ENCODE measurements at regions not wholly inside any gene's neighbourhood (a gene's known extent, or its start where the extent isn't known, plus 50 kb on each side); places are given as distances from the start of the nearest gene placed in this dataset.

DNA sequence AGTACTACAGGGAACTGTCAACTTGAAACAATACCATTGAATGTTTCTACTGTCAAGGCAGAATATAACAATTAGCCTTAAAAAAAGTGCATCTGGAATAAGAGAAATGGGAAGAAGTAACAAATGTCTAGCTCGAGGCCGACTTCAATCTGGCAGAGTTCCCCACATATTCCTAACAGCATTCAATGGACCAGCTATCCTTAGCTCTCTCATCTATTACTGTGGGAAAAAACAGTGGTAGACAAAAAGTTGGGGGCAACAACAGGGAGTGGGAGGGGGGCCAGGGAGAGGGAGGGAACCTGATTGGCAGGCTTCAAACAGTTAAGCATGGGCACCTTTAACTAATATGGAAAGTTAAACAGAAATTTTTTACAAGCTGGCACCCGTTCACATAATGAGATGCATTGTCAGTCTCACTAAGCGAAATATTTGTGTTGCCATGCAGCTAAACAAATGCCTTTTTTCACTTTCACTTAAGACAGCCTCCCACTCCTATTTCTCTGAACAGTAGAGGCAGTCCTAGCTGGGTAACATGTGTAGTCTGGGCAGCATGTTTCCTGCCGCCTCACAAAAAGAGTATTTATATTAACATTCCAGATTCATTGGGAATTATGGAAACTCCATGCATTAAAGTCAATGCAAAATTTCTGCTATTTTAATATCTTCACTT lies 62.2 kb upstream of the SOX6 start:
- Histone ChIP-seq H3K9me3 (ENCODE audit: control insufficient read depth, low read length) (no peaks in the 10 kb centered on the region), H3K14ac (ENCODE audit: low read length in 2 of 2) (no peak overlapping the region), H3K4me1 (ENCODE audit: control insufficient read depth, insufficient read depth, low read depth, low read length) (no peaks in the 10 kb centered on the region), H3K79me1 (replicated peaks; ENCODE audit: low read length, poor library complexity, severe bottlenecking) (no peaks in the 10 kb centered on the region), H2BK12ac (ENCODE audit: low read length in 2 of 2) (no peak overlapping the region), H3K18ac (ENCODE audit: low read depth in 1 of 2, low read length in 2 of 2) (peak overlapping the region in 1 of 2 experiments; percentile 11), H2BK15ac (ENCODE audit: low read depth, poor library complexity, severe bottlenecking) (no peak overlapping the region), H2AK5ac (ENCODE audit: low read length, severe bottlenecking) (no peak overlapping the region), H3K23ac (ENCODE audit: low read length in 2 of 2) (no peak overlapping the region), H4K8ac (ENCODE audit: low read length) (no peak overlapping the region), H3K27me3 (ENCODE audit: control insufficient read depth in 1 of 2, insufficient read depth in 1 of 2, low read length in 2 of 2) (no peaks in the 10 kb centered on the region), H2AFZ (ENCODE audit: low read depth, low read length) (no peak overlapping the region), H3K4me3 (ENCODE audit: insufficient read depth in 1 of 2, low read depth in 1 of 2, low read length in 2 of 2) (no peak overlapping the region), H2BK5ac (ENCODE audit: low read depth, low read length, poor library complexity, severe bottlenecking) (no peak overlapping the region), H3K4me2 (ENCODE audit: low read length, poor library complexity, severe bottlenecking) (no peak overlapping the region), H3K9ac (ENCODE audit: low read length) (no peak overlapping the region), H4K91ac (ENCODE audit: low read length) (no peak overlapping the region), H3K27ac (ENCODE audit: low read length, poor library complexity, severe bottlenecking) (no peak overlapping the region), H2BK120ac (ENCODE audit: low read depth, low read length) (no peak overlapping the region), H3K4ac (ENCODE audit: low read depth in 1 of 2, low read length in 2 of 2) (no peak overlapping the region), H3K36me3 (ENCODE audit: control insufficient read depth in 1 of 2, insufficient read depth in 2 of 2, low read depth in 1 of 2, low read length in 2 of 2) (no peaks in the 10 kb centered on the region)
- WGBS = 100% methylated on average over 5 of the region's 5 CpGs
- DNase-seq = no peak

DNA sequence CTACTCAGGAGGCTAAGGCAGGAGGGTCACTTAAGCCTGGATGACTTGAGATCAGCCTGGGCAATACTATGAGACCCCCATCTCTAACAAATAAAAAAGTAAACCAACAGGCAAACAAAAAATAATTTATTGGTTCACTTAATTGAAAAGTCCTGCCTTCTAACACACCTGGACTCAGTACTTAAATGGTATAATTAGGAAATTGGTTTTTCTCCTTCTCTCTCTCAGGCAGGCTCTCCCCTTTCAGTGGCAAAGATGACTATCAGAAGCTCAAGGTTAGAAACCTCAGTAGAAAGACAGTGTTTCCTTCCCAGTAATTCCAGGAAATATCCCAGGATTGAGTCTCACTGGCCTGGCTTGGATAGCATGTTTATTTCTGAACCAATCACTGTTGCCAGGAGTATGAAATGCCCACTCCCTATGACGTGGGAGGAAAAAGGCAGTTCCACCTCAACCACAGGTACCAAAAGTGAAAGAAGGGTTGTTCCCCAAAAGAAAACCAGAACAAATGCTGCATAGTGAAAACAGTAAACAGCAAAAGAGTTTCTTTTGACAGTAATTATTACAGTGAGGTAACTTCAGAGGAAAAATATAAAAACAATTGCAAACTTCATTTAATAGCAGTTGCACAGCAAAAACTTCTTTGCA lies 56.3 kb upstream of the SOX6 start:
- H3K4me3 ChIP-seq (ENCODE audit: insufficient read depth in 1 of 2, low read depth in 1 of 2, low read length in 2 of 2) = no peak overlapping the region
- H3K14ac ChIP-seq (ENCODE audit: low read length in 2 of 2) = no peak overlapping the region
- 80% methylated on average over 1 of the region's 1 CpG for WGBS
- H3K27ac ChIP-seq (ENCODE audit: low read length, poor library complexity, severe bottlenecking) = no peak overlapping the region
- H2BK12ac ChIP-seq (ENCODE audit: low read length in 2 of 2) = no peak overlapping the region
- H3K18ac ChIP-seq (ENCODE audit: low read depth in 1 of 2, low read length in 2 of 2) = no peak overlapping the region
- no peak overlapping the region for H3K9ac ChIP-seq (ENCODE audit: low read length)
- H3K79me1 ChIP-seq (replicated peaks; ENCODE audit: low read length, poor library complexity, severe bottlenecking) = no peaks in the 10 kb centered on the region
- no peak overlapping the region for H2BK15ac ChIP-seq (ENCODE audit: low read depth, poor library complexity, severe bottlenecking)
- no peak for DNase-seq
- H3K23ac ChIP-seq (ENCODE audit: low read length in 2 of 2) = no peak overlapping the region
- no peak overlapping the region for H2AFZ ChIP-seq (ENCODE audit: low read depth, low read length)
- H3K4ac ChIP-seq (ENCODE audit: low read depth in 1 of 2, low read length in 2 of 2) = no peak overlapping the region
- H2BK120ac ChIP-seq (ENCODE audit: low read depth, low read length) = no peak overlapping the region
- H3K27me3 ChIP-seq (ENCODE audit: control insufficient read depth in 1 of 2, insufficient read depth in 1 of 2, low read length in 2 of 2) = no peaks in the 10 kb centered on the region
- H3K4me1 ChIP-seq (ENCODE audit: control insufficient read depth, insufficient read depth, low read depth, low read length) = peaks cover 3% of the 10 kb centered on the region
- H3K9me3 ChIP-seq (ENCODE audit: control insufficient read depth, low read length) = no peaks in the 10 kb centered on the region
- H3K4me2 ChIP-seq (ENCODE audit: low read length, poor library complexity, severe bottlenecking) = no peak overlapping the region
- H4K8ac ChIP-seq (ENCODE audit: low read length) = no peak overlapping the region
- H3K36me3 ChIP-seq (ENCODE audit: control insufficient read depth in 1 of 2, insufficient read depth in 2 of 2, low read depth in 1 of 2, low read length in 2 of 2) = no peaks in the 10 kb centered on the region
- no peak overlapping the region for H2BK5ac ChIP-seq (ENCODE audit: low read depth, low read length, poor library complexity, severe bottlenecking)
- H2AK5ac ChIP-seq (ENCODE audit: low read length, severe bottlenecking) = no peak overlapping the region
- H4K91ac ChIP-seq (ENCODE audit: low read length) = no peak overlapping the region

DNA sequence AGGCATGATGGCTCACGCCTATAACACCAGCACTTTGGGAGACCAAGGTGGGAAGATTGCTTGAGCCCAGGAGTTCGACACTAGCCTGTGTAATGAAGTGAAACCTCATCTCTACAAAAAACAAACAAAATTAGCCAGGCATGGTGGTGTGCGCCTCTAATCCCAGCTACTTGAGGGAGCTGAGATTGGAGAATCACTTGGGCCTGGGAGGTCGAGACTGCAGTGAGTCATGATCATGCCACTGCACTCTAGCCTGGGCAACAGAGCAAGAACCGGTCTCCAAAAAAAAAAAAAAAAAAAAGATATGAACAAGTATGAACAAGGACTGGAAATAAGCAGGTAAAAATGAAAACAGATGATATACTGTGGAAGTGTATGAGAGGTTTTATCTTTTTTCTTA lies 54.1 kb upstream of the SOX6 start:
- Histone ChIP-seq H3K9ac (ENCODE audit: low read length) (no peak overlapping the region), H2AFZ (ENCODE audit: low read depth, low read length) (no peak overlapping the region), H3K4me3 (ENCODE audit: insufficient read depth in 1 of 2, low read depth in 1 of 2, low read length in 2 of 2) (no peak overlapping the region), H3K4ac (ENCODE audit: low read depth in 1 of 2, low read length in 2 of 2) (no peak overlapping the region), H2BK120ac (ENCODE audit: low read depth, low read length) (no peak overlapping the region), H2BK15ac (ENCODE audit: low read depth, poor library complexity, severe bottlenecking) (no peak overlapping the region), H3K9me3 (ENCODE audit: control insufficient read depth, low read length) (no peaks in the 10 kb centered on the region), H3K27ac (ENCODE audit: low read length, poor library complexity, severe bottlenecking) (peak overlapping the region; percentile 16), H3K4me1 (ENCODE audit: control insufficient read depth, insufficient read depth, low read depth, low read length) (peaks cover 3% of the 10 kb centered on the region), H2BK5ac (ENCODE audit: low read depth, low read length, poor library complexity, severe bottlenecking) (no peak overlapping the region), H3K36me3 (ENCODE audit: control insufficient read depth in 1 of 2, insufficient read depth in 2 of 2, low read depth in 1 of 2, low read length in 2 of 2) (no peaks in the 10 kb centered on the region), H3K23ac (ENCODE audit: low read length in 2 of 2) (no peak overlapping the region), H2BK12ac (ENCODE audit: low read length in 2 of 2) (no peak overlapping the region), H3K79me1 (replicated peaks; ENCODE audit: low read length, poor library complexity, severe bottlenecking) (no peaks in the 10 kb centered on the region), H2AK5ac (ENCODE audit: low read length, severe bottlenecking) (no peak overlapping the region), H3K14ac (ENCODE audit: low read length in 2 of 2) (no peak overlapping the region), H3K18ac (ENCODE audit: low read depth in 1 of 2, low read length in 2 of 2) (no peak overlapping the region), H3K4me2 (ENCODE audit: low read length, poor library complexity, severe bottlenecking) (no peak overlapping the region), H3K27me3 (ENCODE audit: control insufficient read depth in 1 of 2, insufficient read depth in 1 of 2, low read length in 2 of 2) (no peaks in the 10 kb centered on the region), H4K8ac (ENCODE audit: low read length) (peak overlapping the region; percentile 41), H4K91ac (ENCODE audit: low read length) (no peak overlapping the region)
- 87% methylated on average over 4 of the region's 5 CpGs for WGBS
- DNase-seq = no peak

- Histone ChIP-seq H3K4me1 (ENCODE audit: control insufficient read depth, insufficient read depth, low read depth, low read length) (peaks cover 3% of the 10 kb centered on the region), H3K4ac (ENCODE audit: low read depth in 1 of 2, low read length in 2 of 2) (no peak overlapping the region), H4K91ac (ENCODE audit: low read length) (no peak overlapping the region), H3K14ac (ENCODE audit: low read length in 2 of 2) (no peak overlapping the region), H2BK12ac (ENCODE audit: low read length in 2 of 2) (no peak overlapping the region), H3K4me3 (ENCODE audit: insufficient read depth in 1 of 2, low read depth in 1 of 2, low read length in 2 of 2) (no peak overlapping the region), H3K27ac (ENCODE audit: low read length, poor library complexity, severe bottlenecking) (no peak overlapping the region), H3K4me2 (ENCODE audit: low read length, poor library complexity, severe bottlenecking) (no peak overlapping the region), H3K23ac (ENCODE audit: low read length in 2 of 2) (no peak overlapping the region), H2BK5ac (ENCODE audit: low read depth, low read length, poor library complexity, severe bottlenecking) (no peak overlapping the region), H3K9me3 (ENCODE audit: control insufficient read depth, low read length) (no peaks in the 10 kb centered on the region), H2BK15ac (ENCODE audit: low read depth, poor library complexity, severe bottlenecking) (no peak overlapping the region), H3K79me1 (replicated peaks; ENCODE audit: low read length, poor library complexity, severe bottlenecking) (no peaks in the 10 kb centered on the region), H3K27me3 (ENCODE audit: control insufficient read depth in 1 of 2, insufficient read depth in 1 of 2, low read length in 2 of 2) (no peaks in the 10 kb centered on the region), H3K9ac (ENCODE audit: low read length) (no peak overlapping the region), H3K18ac (ENCODE audit: low read depth in 1 of 2, low read length in 2 of 2) (no peak overlapping the region), H2AK5ac (ENCODE audit: low read length, severe bottlenecking) (no peak overlapping the region), H4K8ac (ENCODE audit: low read length) (no peak overlapping the region), H2BK120ac (ENCODE audit: low read depth, low read length) (no peak overlapping the region), H3K36me3 (ENCODE audit: control insufficient read depth in 1 of 2, insufficient read depth in 2 of 2, low read depth in 1 of 2, low read length in 2 of 2) (no peaks in the 10 kb centered on the region), H2AFZ (ENCODE audit: low read depth, low read length) (no peak overlapping the region)
- WGBS = 100% methylated on average over 1 of the region's 1 CpG
- no peak for DNase-seq
These were observed 52.3 kb upstream of the SOX6 start for GRCh38 chr11:16408619-16409018.

All from mesenchymal stem cell (in vitro differentiated cells and primary cell).